ENCODE measurements at regions not wholly inside any gene's neighbourhood (a gene's known extent, or its start where the extent isn't known, plus 50 kb on each side); places are given as distances from the start of the nearest gene placed in this dataset.
"Not testable (repeated sequence)": the region's sequence is repeated elsewhere in the genome, so short reads cannot be mapped to it uniquely, and the experiment has no call there.

DNA sequence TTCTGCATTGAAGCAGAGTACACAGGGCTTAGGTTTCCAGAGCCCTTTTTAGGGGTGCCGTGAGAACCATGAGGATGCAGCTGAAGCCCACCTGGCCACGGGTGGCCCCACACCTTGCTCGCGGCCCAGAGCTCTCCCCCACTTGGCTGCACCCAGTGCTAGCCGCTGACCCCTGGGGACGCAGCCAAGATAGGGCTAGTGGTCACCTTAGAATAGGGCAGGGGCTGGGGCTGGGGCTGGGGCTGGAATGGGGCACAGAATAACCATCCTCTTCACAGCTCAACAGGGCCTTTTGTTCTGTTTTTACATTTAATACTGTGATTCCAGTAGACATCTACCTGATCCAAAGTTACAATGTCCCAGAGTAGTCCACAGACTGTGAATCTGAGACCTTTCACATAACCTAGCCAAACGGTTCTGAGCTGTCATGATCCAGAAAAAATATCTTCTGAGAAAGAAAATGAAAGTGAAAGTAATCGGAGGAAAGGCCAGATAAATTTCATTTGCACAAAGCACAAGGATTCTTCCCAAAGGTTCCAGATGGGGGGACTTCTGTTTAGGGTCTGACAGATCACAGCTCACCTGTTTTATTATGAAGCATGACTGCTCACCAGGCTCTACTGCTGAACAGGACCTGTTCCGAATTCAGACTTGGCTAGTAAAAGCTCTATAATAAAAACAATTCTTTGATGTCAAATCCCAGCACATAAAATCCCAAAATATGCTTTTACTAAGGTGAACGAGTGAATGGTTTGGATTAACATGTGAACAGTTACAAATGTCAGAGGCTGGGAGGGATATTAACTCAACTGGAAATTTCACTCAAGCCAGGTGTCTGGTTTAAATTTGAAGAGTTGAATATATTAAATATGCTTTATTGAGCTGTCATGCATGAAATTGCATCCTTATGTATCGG lies 401.9 kb downstream of the THBS2 start:
- DNase-seq (ENCODE audit: low read depth), result no peak
- TF ChIP-seq, protein P1, sequence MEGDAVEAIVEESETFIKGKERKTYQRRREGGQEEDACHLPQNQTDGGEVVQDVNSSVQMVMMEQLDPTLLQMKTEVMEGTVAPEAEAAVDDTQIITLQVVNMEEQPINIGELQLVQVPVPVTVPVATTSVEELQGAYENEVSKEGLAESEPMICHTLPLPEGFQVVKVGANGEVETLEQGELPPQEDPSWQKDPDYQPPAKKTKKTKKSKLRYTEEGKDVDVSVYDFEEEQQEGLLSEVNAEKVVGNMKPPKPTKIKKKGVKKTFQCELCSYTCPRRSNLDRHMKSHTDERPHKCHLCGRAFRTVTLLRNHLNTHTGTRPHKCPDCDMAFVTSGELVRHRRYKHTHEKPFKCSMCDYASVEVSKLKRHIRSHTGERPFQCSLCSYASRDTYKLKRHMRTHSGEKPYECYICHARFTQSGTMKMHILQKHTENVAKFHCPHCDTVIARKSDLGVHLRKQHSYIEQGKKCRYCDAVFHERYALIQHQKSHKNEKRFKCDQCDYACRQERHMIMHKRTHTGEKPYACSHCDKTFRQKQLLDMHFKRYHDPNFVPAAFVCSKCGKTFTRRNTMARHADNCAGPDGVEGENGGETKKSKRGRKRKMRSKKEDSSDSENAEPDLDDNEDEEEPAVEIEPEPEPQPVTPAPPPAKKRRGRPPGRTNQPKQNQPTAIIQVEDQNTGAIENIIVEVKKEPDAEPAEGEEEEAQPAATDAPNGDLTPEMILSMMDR (IDR thresholded peaks at IDR 0.05; ENCODE audit: control insufficient read depth, extremely low read depth, insufficient read depth), result no peak
- peak overlapping the region; percentile 28; the same call in 1 of the 2 replicates for H3K4me3 ChIP-seq (ENCODE audit: low read depth, low read length)

DNA sequence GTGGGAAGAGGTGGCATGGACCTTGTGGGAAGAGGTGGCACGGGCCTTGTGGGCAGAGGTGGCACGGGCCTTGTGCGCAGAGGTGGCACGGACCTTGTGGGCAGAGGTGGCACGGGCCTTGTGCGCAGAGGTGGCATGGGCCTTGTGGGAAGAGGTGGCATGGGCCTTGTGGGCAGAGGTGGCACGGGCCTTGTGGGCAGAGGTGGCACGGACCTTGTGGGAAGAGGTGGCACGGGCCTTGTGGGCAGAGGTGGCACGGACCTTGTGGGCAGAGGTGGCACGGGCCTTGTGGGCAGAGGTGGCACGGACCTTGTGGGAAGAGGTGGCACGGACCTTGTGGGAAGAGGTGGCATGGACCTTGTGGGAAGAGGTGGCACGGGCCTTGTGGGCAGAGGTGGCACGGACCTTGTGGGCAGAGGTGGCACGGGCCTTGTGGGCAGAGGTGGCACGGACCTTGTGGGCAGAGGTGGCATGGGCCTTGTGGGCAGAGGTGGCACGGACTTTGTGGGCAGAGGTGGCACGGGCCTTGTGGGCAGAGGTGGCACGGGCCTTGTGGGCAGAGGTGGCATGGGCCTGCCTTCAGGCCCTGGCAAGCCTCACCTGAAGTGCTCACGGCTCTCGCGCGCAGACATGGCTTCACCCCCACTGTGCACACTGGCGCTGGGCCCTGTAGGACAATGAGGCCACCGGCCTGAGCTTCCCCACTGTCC lies 403.5 kb downstream of the THBS2 start:
- not testable (repeated sequence) for DNase-seq (ENCODE audit: low read depth); H3K4me3 ChIP-seq (ENCODE audit: low read depth, low read length)

DNA sequence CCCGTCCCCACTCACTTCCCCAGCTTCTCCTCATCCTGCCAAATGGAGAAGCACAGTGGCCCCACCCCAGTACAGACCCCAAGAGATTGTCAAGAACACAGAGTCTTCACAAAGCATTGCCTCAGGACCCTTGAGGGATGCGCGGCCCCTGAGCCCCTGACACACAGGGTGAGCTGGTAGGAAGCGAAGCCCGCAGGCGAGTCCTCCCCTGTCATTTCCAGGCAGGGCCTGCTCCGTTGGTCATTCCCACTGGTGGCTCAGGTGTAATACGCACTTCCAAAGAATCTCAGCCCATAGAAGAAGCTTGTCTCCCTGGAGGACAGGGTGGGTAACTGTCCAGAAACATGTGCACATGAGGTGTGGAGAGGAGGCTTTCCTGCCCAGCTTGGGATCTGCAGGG lies 404.2 kb downstream of the THBS2 start:
- no peak for DNase-seq (ENCODE audit: low read depth)
- H3K4me3 ChIP-seq (ENCODE audit: low read depth, low read length), result no peak overlapping the region
- TF ChIP-seq, protein P1 (IDR thresholded peaks at IDR 0.05; ENCODE audit: control insufficient read depth, extremely low read depth, insufficient read depth), result no peak

DNA sequence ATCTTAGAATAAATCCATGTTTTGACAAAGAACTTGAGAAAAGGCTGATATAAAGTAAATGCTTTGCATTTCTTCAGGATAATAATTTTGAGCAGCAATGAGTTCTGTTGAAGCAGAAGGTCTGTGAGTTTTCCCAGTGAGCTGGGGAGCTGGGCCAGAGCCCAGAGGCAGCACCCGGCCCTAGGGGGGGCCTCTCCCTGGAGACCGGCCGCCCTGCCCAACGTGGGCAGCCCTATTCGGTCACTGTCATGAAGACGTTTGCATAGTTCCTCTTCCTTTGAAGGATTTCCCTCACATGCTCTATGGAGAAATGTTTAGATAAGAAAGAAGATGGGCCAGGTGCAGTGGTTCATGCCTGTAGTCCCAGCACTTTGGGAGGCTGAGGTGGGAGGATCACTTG lies 404.8 kb downstream of the THBS2 start:
- DNase-seq (ENCODE audit: low read depth), result no peak
- TF ChIP-seq, protein P1 (IDR thresholded peaks at IDR 0.05; ENCODE audit: control insufficient read depth, extremely low read depth, insufficient read depth), result no peak
- no peak overlapping the region for H3K4me3 ChIP-seq (ENCODE audit: low read depth, low read length)

DNA sequence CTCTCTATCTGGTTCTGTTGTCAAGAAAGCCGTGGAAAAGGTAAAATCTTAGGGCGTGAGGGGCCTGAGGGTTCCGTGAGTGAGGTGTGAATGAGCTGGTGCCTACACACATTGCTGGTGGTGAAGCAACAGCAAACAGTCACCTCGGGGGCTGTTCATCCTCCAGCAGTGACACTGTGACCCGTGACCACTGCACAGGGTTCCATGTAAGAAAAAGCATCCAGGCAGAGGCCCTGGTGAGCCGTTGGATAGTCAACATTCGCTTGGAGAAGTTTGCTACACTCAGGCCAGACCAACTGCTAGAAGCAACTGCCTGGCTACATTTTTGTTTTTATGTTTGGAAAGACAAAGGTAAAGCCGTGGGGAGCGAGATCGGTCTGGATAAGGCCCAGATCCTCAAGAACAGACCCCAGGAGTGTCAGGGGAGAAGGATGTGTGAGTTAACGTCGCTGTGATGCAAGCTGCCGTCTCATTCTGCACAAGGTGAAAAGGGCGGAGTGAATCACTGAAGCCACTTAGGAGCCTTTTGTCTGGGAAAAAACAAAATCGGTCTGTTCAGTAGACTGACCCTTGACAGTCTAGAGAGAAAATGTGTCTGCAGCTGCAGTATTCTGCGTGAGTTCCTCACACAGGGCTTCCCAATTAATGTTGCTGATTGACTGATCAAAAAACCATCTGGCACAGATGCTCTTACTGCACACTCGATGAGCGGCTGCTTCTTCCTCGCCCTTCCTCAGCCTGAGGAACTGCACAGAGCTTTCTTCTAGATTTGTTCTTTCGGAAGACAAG lies 404.0 kb downstream of the SMOC2 start:
- no peak overlapping the region for H3K4me3 ChIP-seq (ENCODE audit: low read depth, low read length)
- TF ChIP-seq, protein P1 (IDR thresholded peaks at IDR 0.05; ENCODE audit: control insufficient read depth, extremely low read depth, insufficient read depth), result no peak
- DNase-seq (ENCODE audit: low read depth), result no peak

DNA sequence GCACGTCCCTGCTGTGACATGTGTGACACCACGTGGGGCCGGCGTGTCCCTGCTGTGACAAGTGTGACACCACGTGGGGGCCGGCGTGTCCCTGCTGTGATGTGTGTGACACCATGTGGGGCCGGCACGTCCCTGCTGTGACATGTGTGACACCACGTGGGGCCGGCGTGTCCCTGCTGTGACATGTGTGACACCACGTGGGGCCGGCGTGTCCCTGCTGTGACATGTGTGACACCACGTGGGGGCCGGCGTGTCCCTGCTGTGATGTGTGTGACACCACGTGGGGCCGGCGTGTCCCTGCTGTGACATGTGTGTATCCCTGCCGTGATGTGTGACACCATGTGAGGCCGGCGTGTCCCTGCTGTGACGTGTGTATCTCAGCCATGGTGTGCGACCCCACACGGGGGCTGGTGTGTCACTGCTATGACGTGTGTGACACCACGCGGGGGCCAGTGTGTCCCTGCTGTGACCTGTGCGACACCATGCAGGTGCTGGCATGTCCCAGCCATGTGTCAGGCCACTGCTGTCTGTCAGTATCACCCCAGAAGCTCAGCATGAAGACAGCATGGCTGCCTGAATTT lies 401.7 kb downstream of the SMOC2 start:
- H3K4me3 ChIP-seq (ENCODE audit: low read depth, low read length); DNase-seq (ENCODE audit: low read depth): not testable (repeated sequence)

DNA sequence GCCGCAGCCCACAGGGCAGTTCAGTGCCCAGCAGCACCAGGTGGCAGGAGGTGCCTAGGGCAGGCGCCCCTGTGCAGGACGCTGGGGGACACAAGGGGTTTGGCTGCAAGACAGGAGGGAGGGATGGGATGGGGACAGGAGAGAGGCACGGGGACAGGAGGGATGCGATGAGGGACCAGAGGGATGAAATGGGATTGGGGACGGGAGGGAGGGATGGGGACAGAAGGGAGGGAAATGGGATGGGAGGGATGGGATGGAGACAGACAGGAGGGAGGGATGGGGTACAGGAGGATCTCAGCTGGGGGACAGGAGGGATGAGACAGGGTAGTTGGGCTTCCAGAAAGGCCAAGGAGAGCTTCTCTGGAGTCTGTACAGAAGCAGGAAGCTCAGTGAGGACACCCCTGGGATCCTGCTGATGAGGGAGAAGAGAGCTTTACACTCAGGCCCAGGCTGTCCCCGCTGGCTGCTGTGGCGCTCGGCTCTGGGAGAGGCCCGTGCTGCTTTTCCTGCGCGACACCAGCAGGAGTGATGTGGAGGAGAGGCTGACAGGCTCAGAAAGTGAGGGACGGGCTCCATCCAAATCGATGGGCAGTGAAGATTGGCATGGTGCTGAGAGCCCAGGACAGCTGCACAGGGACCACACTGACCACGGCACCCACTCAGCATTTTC lies 400.8 kb downstream of the SMOC2 start:
- DNase-seq (ENCODE audit: low read depth), result no peak
- no peak overlapping the region for H3K4me3 ChIP-seq (ENCODE audit: low read depth, low read length)
- TF ChIP-seq, protein P1 (IDR thresholded peaks at IDR 0.05; ENCODE audit: control insufficient read depth, extremely low read depth, insufficient read depth), result no peak

DNA sequence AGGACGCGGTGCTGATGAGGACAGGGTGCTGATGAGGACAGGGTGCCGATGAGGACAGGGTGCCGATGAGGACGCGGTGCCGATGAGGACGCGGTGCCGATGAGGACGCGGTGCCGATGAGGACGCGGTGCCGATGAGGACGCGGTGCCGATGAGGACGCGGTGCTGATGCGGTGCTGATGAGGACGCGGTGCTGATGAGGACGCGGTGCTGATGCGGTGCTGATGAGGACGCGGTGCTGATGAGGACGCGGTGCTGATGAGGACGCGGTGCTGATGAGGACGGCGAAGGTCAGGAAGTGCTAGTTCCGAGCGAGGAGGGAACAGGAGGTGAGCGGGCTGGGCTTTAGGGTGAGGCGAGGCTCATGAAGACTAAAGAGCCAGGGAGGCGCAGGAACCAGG lies 399.9 kb downstream of the SMOC2 start:
- DNase-seq (ENCODE audit: low read depth); H3K4me3 ChIP-seq (ENCODE audit: low read depth, low read length): not testable (repeated sequence)

DNA sequence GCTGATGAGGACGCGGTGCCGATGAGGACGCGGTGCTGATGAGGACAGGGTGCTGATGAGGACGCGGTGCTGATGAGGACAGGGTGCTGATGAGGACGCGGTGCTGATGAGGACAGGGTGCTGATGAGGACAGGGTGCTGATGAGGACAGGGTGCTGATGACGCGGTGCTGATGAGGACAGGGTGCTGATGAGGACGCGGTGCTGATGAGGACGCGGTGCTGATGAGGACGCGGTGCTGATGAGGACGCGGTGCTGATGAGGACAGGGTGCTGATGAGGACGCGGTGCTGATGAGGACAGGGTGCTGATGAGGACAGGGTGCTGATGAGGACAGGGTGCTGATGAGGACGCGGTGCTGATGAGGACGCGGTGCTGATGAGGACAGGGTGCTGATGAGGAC lies 399.3 kb downstream of the SMOC2 start:
- not testable (repeated sequence) for H3K4me3 ChIP-seq (ENCODE audit: low read depth, low read length); DNase-seq (ENCODE audit: low read depth)

Measured in LNCaP clone FGC (cell line).